C1 segment of cervical spinal cord (tissue), 14 donors: ENCODE measurements at regions not wholly inside any gene's neighbourhood (a gene's known extent, or its start where the extent isn't known, plus 50 kb on each side); places are given as distances from the start of the nearest gene placed in this dataset.
"Not testable (repeated sequence)": the region's sequence is repeated elsewhere in the genome, so short reads cannot be mapped to it uniquely, and the experiment has no call there.

Experiments
- DNase-seq, 14 donors: peaks; one replicate each; lab custom pipeline; 2025; lab: John Stamatoyannopoulos, UW

GRCh38 chr17:21550031-21550430 is 142.3 kb upstream of the KCNJ18 start:
- DNase-seq, result not testable (repeated sequence)

- DNase-seq, result peak; percentile 26 to 89 (median 80)
Measured at GRCh38 chr17:21551081-21551881, 141.0 kb upstream of the KCNJ18 start.

GRCh38 chr17:21558921-21559320 is 133.4 kb upstream of the KCNJ18 start:
- not testable (repeated sequence) for DNase-seq

GRCh38 chr17:21564262-21564661 is 128.1 kb upstream of the KCNJ18 start:
- DNase-seq, result no peak

- DNase-seq, result not testable (repeated sequence)
Measured at GRCh38 chr17:21564757-21565156, 127.6 kb upstream of the KCNJ18 start.

GRCh38 chr17:21570427-21570826 is 121.9 kb upstream of the KCNJ18 start:
- DNase-seq, result not testable (repeated sequence)

- DNase-seq, result not testable (repeated sequence)
Measured at GRCh38 chr17:21572148-21572547, 120.2 kb upstream of the KCNJ18 start.

- DNase-seq, result peak in 1 of 14 donors; percentile 41
Measured at GRCh38 chr17:21573271-21573960, 118.9 kb upstream of the KCNJ18 start.

GRCh38 chr17:21573961-21574610 is 118.2 kb upstream of the KCNJ18 start:
- DNase-seq, result peak in 12 of 14 donors; percentile 4 to 81 (median 49)

GRCh38 chr17:21574611-21575255 is 117.6 kb upstream of the KCNJ18 start:
- DNase-seq, result not testable (repeated sequence)

GRCh38 chr17:21578783-21579182 is 113.5 kb upstream of the KCNJ18 start:
- peak in 1 of 14 donors; percentile 44 for DNase-seq

- no peak for DNase-seq
Measured at GRCh38 chr17:21592774-21593173, 99.5 kb upstream of the KCNJ18 start.

GRCh38 chr17:21593452-21594105 is 98.7 kb upstream of the KCNJ18 start:
- peak in 1 of 14 donors; percentile 82 for DNase-seq

- DNase-seq, result no peak
Measured at GRCh38 chr17:21595086-21595485, 97.2 kb upstream of the KCNJ18 start.

- peak in 1 of 14 donors; percentile 60 for DNase-seq
Measured at GRCh38 chr17:21602176-21602575, 90.1 kb upstream of the KCNJ18 start.

- DNase-seq, result not testable (repeated sequence)
Measured at GRCh38 chr17:21603292-21603691, 89.0 kb upstream of the KCNJ18 start.

- DNase-seq, result not testable (repeated sequence)
Measured at GRCh38 chr17:21611443-21611842, 80.9 kb upstream of the KCNJ18 start.

GRCh38 chr17:21612123-21613070 is 79.9 kb upstream of the KCNJ18 start:
- DNase-seq, result not testable (repeated sequence)

- no peak for DNase-seq
Measured at GRCh38 chr17:21613071-21613429, 79.3 kb upstream of the KCNJ18 start.

- DNase-seq, result peak in 1 of 14 donors; percentile 45
Measured at GRCh38 chr17:21626987-21627386, 65.3 kb upstream of the KCNJ18 start.
